H1 (cell line): ENCODE measurements at regions not wholly inside any gene's neighbourhood (a gene's known extent, or its start where the extent isn't known, plus 50 kb on each side); places are given as distances from the start of the nearest gene placed in this dataset.

Source experiments
- CTCF ChIA-PET: fragments of 300-600 bp; sonication (Branson Sonifier 250); formaldehyde crosslinking; loops from one replicate; lab custom pipeline; 2021; ENCODE audit not compliant: partially characterized antibody; lab: Charles Lee
- POLR2A ChIA-PET: fragments of 300-600 bp; sonication (Branson Sonifier 250); formaldehyde crosslinking; loops from one replicate; lab custom pipeline; 2021; ENCODE audit warnings: inconsistent platforms; ENCODE audit not compliant: partially characterized antibody; lab: Charles Lee
- DNase-seq, 2 experiments: peaks; one replicate each; pipeline versions ENCODE4 v3.0.0 to v3.0.0-alpha.2; 2010 to 2022; ENCODE audit warnings: low spot score in 2 of 2, low read depth in 1 of 2, mixed read lengths in 1 of 2
- FAIRE-seq: peaks from 2 replicates; lab custom pipeline; 2011; peaks lifted over from hg19 to GRCh38; lab: Jason Lieb, UNC
- H2AFZ ChIP-seq: 2 replicates; pipeline ENCODE4 v1.8.1; 2012; ENCODE audit warnings: low read length, inconsistent platforms
- H2AK5ac ChIP-seq: 2 replicates; pipeline ENCODE4 v1.6.1; 2013; ENCODE audit warnings: low read depth, low read length
- H2BK120ac ChIP-seq: replicated peaks from 2 replicates; pipeline ENCODE3; 2013; ENCODE audit warnings: low read depth, low read length, inconsistent platforms
- H2BK12ac ChIP-seq: 2 replicates; pipeline ENCODE4 v1.6.1; 2013; ENCODE audit warnings: low read depth, low read length
- H2BK15ac ChIP-seq: 2 replicates; pipeline ENCODE4 v1.6.1; 2013; ENCODE audit warnings: low read length
- H2BK20ac ChIP-seq: 2 replicates; pipeline ENCODE4 v1.6.1; 2013; ENCODE audit warnings: low read length
- H2BK5ac ChIP-seq: 2 replicates; pipeline ENCODE4 v1.6.1; 2013; ENCODE audit warnings: low read depth, low read length
- H3K14ac ChIP-seq: 2 replicates; pipeline ENCODE4 v1.6.1; 2013; ENCODE audit warnings: inconsistent platforms; ENCODE audit not compliant: insufficient read length
- H3K18ac ChIP-seq: 2 replicates; pipeline ENCODE4 v1.6.1; 2013; ENCODE audit warnings: low read length; ENCODE audit errors: extremely low read depth
- H3K23ac ChIP-seq: 2 replicates; pipeline ENCODE4 v1.6.1; 2013; ENCODE audit warnings: inconsistent platforms; ENCODE audit not compliant: insufficient read length
- H3K23me2 ChIP-seq: 2 replicates; pipeline ENCODE4 v1.6.1; 2013; ENCODE audit warnings: low read depth, low read length
- H3K27ac ChIP-seq: 2 replicates; pipeline ENCODE4 v1.6.1; 2011; ENCODE audit warnings: low read depth, low read length, inconsistent platforms
- H3K27me3 ChIP-seq, 4 experiments: replicated peaks in 1 of 4; 1 replicate in 1 of 4; 2 replicates in 3 of 4; pipeline versions ENCODE4 v1.6.1 to v1.8.1; 2011 to 2013; ENCODE audit warnings: low read length in 3 of 4, mild to moderate bottlenecking in 3 of 4, inconsistent platforms in 2 of 4, mixed read lengths in 2 of 4, moderate library complexity in 1 of 4; ENCODE audit not compliant: control insufficient read depth in 3 of 4, insufficient read depth in 3 of 4; ENCODE audit errors: extremely low read depth in 1 of 4
- H3K36me3 ChIP-seq, 4 experiments: 2 replicates each; pipeline versions ENCODE4 v1.6.1 to v1.8.1; 2011 to 2013; ENCODE audit warnings: mild to moderate bottlenecking in 4 of 4, low read length in 3 of 4, moderate library complexity in 2 of 4, control low read depth in 1 of 4, inconsistent platforms in 1 of 4; ENCODE audit not compliant: insufficient read depth in 4 of 4, control insufficient read depth in 2 of 4
- H3K4ac ChIP-seq: replicated peaks from 2 replicates; pipeline ENCODE3; 2013; ENCODE audit warnings: low read length, low read depth, mixed read lengths, inconsistent platforms; ENCODE audit not compliant: insufficient read length
- H3K4me1 ChIP-seq, 4 experiments: replicated peaks in 1 of 4; 1 replicate in 1 of 4; 2 replicates in 3 of 4; pipeline versions ENCODE4 v1.6.1 to v1.8.1; 2011 to 2013; ENCODE audit warnings: low read length in 3 of 4, inconsistent platforms in 2 of 4, mixed read lengths in 1 of 4; ENCODE audit not compliant: insufficient read depth in 4 of 4, control insufficient read depth in 3 of 4
- H3K4me2 ChIP-seq, 2 experiments: 2 replicates each; pipeline versions ENCODE4 v1.6.1 to v1.8.1; 2011 to 2013; ENCODE audit warnings: low read depth in 2 of 2, low read length in 2 of 2, control low read depth in 1 of 2, inconsistent platforms in 1 of 2, mild to moderate bottlenecking in 1 of 2; ENCODE audit not compliant: insufficient read depth in 1 of 2
- H3K4me3 ChIP-seq, 4 experiments: fragments of 200-600, 300-600 bp in 1 of 4; sonication (generic), shearing (Covaris generic), sonication (Bioruptor Twin) in 1 of 4; 2 replicates each; pipeline versions ENCODE4 v1.5.1 to v1.8.1; 2011 to 2016; ENCODE audit warnings: low read length in 4 of 4, low read depth in 3 of 4, control low read depth in 2 of 4, inconsistent platforms in 2 of 4, mild to moderate bottlenecking in 2 of 4, mixed read lengths in 1 of 4, moderate library complexity in 1 of 4; ENCODE audit not compliant: insufficient read depth in 2 of 4; ENCODE audit errors: extremely low read depth in 1 of 4
- H3K56ac ChIP-seq: replicated peaks from 2 replicates; pipeline ENCODE3; 2013; ENCODE audit warnings: low read depth, mild to moderate bottlenecking, mixed read lengths, low read length, inconsistent platforms; ENCODE audit not compliant: insufficient read length
- H3K79me1 ChIP-seq: 2 replicates; pipeline ENCODE4 v1.6.1; 2013; ENCODE audit warnings: low read depth, low read length, control low read depth
- H3K79me2 ChIP-seq, 2 experiments: 2 replicates each; pipeline versions ENCODE4 v1.6.1 to v1.8.1; 2012 to 2013; ENCODE audit warnings: low read length in 2 of 2, mild to moderate bottlenecking in 2 of 2, inconsistent platforms in 1 of 2; ENCODE audit not compliant: insufficient read depth in 2 of 2, control insufficient read depth in 1 of 2
- H3K9ac ChIP-seq, 4 experiments: replicated peaks in 1 of 4; 1 replicate in 1 of 4; 2 replicates in 3 of 4; pipeline versions ENCODE4 v1.6.1 to v1.8.1; 2011 to 2013; ENCODE audit warnings: low read depth in 3 of 4, low read length in 3 of 4, control low read depth in 2 of 4, mild to moderate bottlenecking in 2 of 4, moderate library complexity in 2 of 4, inconsistent platforms in 1 of 4; ENCODE audit errors: extremely low read depth in 1 of 4
- H3K9me3 ChIP-seq, 2 experiments: 2 replicates each; pipeline versions ENCODE4 v1.6.1 to v1.8.1; 2012 to 2013; ENCODE audit warnings: mild to moderate bottlenecking in 2 of 2, moderate library complexity in 2 of 2, control low read depth in 1 of 2, inconsistent platforms in 1 of 2, low read depth in 1 of 2, low read length in 1 of 2, mixed read lengths in 1 of 2; ENCODE audit not compliant: insufficient read depth in 2 of 2
- H4K20me1 ChIP-seq, 2 experiments: replicated peaks in 1 of 2; 2 replicates each; pipeline versions ENCODE3 to v1.8.1; 2011 to 2013; ENCODE audit warnings: inconsistent platforms in 2 of 2, low read length in 2 of 2, mild to moderate bottlenecking in 1 of 2; ENCODE audit not compliant: insufficient read depth in 2 of 2, control insufficient read depth in 1 of 2
- H4K5ac ChIP-seq: 2 replicates; pipeline ENCODE4 v1.6.1; 2013; ENCODE audit warnings: low read length, low read depth, mixed read lengths, inconsistent platforms; ENCODE audit not compliant: insufficient read length
- H4K8ac ChIP-seq: 2 replicates; pipeline ENCODE4 v1.8.0; 2013; ENCODE audit warnings: mild to moderate bottlenecking, moderate library complexity, low read length, inconsistent platforms; ENCODE audit not compliant: insufficient read depth; ENCODE audit errors: extremely low read depth
- H4K91ac ChIP-seq: replicated peaks from 2 replicates; pipeline ENCODE3; 2013; ENCODE audit warnings: low read length, mixed read lengths, inconsistent platforms; ENCODE audit not compliant: insufficient read length
- ATF3 ChIP-seq: IDR thresholded peaks from 2 replicates; pipeline ENCODE4 v1.6.1; 2011; ENCODE audit warnings: low read depth, mild to moderate bottlenecking, low read length; ENCODE audit not compliant: insufficient read depth
- BACH1 ChIP-seq: IDR thresholded peaks from 2 replicates; pipeline ENCODE4 v1.6.1; 2012; ENCODE audit warnings: low read length, improper control_type of control experiment
- EGR1 ChIP-seq: IDR thresholded peaks from 2 replicates; pipeline ENCODE4 v1.6.1; 2011; ENCODE audit warnings: low read depth, low read length, borderline replicate concordance
- HDAC2 ChIP-seq, 2 experiments: fragments of 300-600 bp in 1 of 2; sonication (generic) in 1 of 2; IDR thresholded peaks; 2 replicates each; pipeline ENCODE4 v1.6.1; 2011 to 2012; ENCODE audit warnings: low read depth in 2 of 2, low read length in 2 of 2, mild to moderate bottlenecking in 2 of 2, moderate library complexity in 2 of 2, borderline replicate concordance in 1 of 2, inconsistent platforms in 1 of 2
- SAP30 ChIP-seq: fragments of 300-600 bp; sonication (generic); IDR thresholded peaks from 2 replicates; pipeline ENCODE4 v1.7.1; 2012; ENCODE audit warnings: low read length, moderate library complexity, mild to moderate bottlenecking, inconsistent platforms; ENCODE audit not compliant: insufficient read depth, insufficient replicate concordance
- TCF12 ChIP-seq: IDR thresholded peaks from 2 replicates; pipeline ENCODE4 v1.6.1; 2011; ENCODE audit warnings: low read depth, mild to moderate bottlenecking, low read length

GRCh38 chr7:81852701-81853100 is 82.9 kb upstream of the HGF start:
- no peaks in the 10 kb centered on the region for H3K9me3 ChIP-seq
- peaks cover 0 to 3% (median 0%) of the 10 kb centered on the region in 4 experiments; a peak in 2 of 7 replicates for H3K4me1 ChIP-seq
- H2BK12ac ChIP-seq = no peak overlapping the region
- no peaks in the 10 kb centered on the region for H3K27me3 ChIP-seq
- H3K56ac ChIP-seq = no peak overlapping the region
- H4K91ac ChIP-seq = no peak overlapping the region
- FAIRE-seq (no peak), DNase-seq (no peak)
- no peak overlapping the region for H2AFZ ChIP-seq
- no peaks in the 10 kb centered on the region for H3K79me1 ChIP-seq
- no peaks in the 10 kb centered on the region; the same call in 1 of the 2 replicates for H3K23me2 ChIP-seq
- H3K14ac ChIP-seq = no peak overlapping the region
- H2BK120ac ChIP-seq = no peak overlapping the region
- H3K18ac ChIP-seq = no peak overlapping the region
- no peak overlapping the region for H4K5ac ChIP-seq
- H3K27ac ChIP-seq = no peak overlapping the region
- no peak overlapping the region for H3K9ac ChIP-seq
- H4K20me1 ChIP-seq = no peaks in the 10 kb centered on the region
- ChIA-PET CTCF (no interaction called here), POLR2A (no interaction called here)
- H3K36me3 ChIP-seq = no peaks in the 10 kb centered on the region
- no peak overlapping the region for H4K8ac ChIP-seq
- H3K23ac ChIP-seq = no peak overlapping the region
- H3K79me2 ChIP-seq = no peaks in the 10 kb centered on the region
- H2BK15ac ChIP-seq = no peak overlapping the region
- no peak overlapping the region for H2BK5ac ChIP-seq
- no peak overlapping the region for H2AK5ac ChIP-seq
- no peak overlapping the region for H3K4me3 ChIP-seq
- TF ChIP-seq EGR1 (no peak), SAP30 (no peak), ATF3 (no peak), HDAC2 (IDR thresholded peaks at IDR 0.05; ENCODE audit: borderline replicate concordance in 1 of 2, low read depth in 2 of 2, low read length in 2 of 2) (no peak), TCF12 (no peak), BACH1 (no peak)
- H3K4me2 ChIP-seq = no peak overlapping the region
- H2BK20ac ChIP-seq = no peak overlapping the region
- H3K4ac ChIP-seq = no peak overlapping the region
